ENCODE measurements at regions not wholly inside any gene's neighbourhood (a gene's known extent, or its start where the extent isn't known, plus 50 kb on each side); places are given as distances from the start of the nearest gene placed in this dataset.

GRCh38 chr5:174314261-174314660 is 268.8 kb downstream of the NSG2 start:
- no peaks in the 10 kb centered on the region for H3K36me3 Mint-ChIP-seq (ENCODE audit: low read depth)
- H3K27me3 Mint-ChIP-seq (ENCODE audit: low read depth), result peaks cover 40% of the 10 kb centered on the region
- H3K4me3 Mint-ChIP-seq, result no peak overlapping the region
- H3K27ac Mint-ChIP-seq (ENCODE audit: unreplicated experiment), result no peak overlapping the region
- no peaks in the 10 kb centered on the region for H3K9me3 Mint-ChIP-seq
- DNase-seq (ENCODE audit: low read depth, low spot score), result no peak
- TF ChIP-seq, protein P1, sequence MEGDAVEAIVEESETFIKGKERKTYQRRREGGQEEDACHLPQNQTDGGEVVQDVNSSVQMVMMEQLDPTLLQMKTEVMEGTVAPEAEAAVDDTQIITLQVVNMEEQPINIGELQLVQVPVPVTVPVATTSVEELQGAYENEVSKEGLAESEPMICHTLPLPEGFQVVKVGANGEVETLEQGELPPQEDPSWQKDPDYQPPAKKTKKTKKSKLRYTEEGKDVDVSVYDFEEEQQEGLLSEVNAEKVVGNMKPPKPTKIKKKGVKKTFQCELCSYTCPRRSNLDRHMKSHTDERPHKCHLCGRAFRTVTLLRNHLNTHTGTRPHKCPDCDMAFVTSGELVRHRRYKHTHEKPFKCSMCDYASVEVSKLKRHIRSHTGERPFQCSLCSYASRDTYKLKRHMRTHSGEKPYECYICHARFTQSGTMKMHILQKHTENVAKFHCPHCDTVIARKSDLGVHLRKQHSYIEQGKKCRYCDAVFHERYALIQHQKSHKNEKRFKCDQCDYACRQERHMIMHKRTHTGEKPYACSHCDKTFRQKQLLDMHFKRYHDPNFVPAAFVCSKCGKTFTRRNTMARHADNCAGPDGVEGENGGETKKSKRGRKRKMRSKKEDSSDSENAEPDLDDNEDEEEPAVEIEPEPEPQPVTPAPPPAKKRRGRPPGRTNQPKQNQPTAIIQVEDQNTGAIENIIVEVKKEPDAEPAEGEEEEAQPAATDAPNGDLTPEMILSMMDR (conservative IDR thresholded peaks at IDR 0.05), result no peak
- peaks cover 3% of the 10 kb centered on the region for H3K4me1 Mint-ChIP-seq

DNA sequence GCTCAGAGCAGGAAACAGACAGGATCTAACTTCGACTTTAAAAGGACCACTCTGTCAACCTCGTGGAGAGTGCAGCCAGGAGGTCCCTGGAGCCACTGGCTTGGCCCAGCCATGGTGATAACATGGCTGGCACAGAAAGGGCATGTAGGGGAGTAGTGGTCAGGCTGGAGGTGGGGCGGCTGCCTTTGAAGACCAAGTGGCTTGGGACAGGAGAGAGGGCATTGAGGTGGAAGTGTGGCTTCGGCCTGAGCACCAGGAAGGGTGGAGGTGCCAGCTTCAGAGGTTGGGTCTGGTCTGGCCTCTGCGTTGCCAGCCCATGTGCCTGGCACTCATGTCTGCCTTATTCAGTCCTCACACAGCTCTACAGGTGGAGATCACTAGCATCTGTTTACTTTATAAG is 270.0 kb downstream of the NSG2 start:
- H3K4me1 Mint-ChIP-seq, result peaks cover 3% of the 10 kb centered on the region

DNA sequence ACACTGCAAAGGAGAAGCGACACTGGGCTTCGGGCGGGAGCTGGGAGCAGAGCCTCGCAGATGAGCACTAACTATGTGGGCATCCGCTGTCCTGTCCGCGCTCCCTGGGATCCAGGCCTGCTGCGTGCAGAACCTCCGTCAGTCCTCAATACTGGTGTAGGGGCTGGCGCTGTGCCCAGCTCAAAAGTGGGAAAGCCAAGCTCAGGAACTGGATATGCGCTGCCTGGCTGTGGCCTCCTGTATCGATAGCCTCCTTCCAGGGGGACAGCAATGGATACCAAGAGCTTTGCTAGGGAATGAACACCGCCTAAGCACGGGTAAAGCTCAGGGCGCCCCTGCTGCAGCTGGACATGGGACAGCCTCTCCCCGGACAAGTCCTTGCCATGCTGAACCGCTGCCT is 270.4 kb downstream of the NSG2 start:
- Mint-ChIP-seq H3K4me3 (no peak overlapping the region), H3K27me3 (ENCODE audit: low read depth) (peaks cover 49% of the 10 kb centered on the region), H3K9me3 (no peaks in the 10 kb centered on the region)

More for the DNA sequence above, 270.0 kb downstream of the NSG2 start:
- Mint-ChIP-seq H3K27ac (ENCODE audit: unreplicated experiment) (no peak overlapping the region), H3K27me3 (ENCODE audit: low read depth) (peaks cover 50% of the 10 kb centered on the region), H3K4me3 (no peak overlapping the region), H3K36me3 (ENCODE audit: low read depth) (no peaks in the 10 kb centered on the region), H3K9me3 (no peaks in the 10 kb centered on the region)
- TF ChIP-seq, protein P1 (conservative IDR thresholded peaks at IDR 0.05), result no peak
- DNase-seq (ENCODE audit: low read depth, low spot score), result no peak

GRCh38 chr5:174316326-174316725 is 270.8 kb downstream of the NSG2 start:
- Mint-ChIP-seq H3K4me3 (no peak overlapping the region), H3K27ac (ENCODE audit: unreplicated experiment) (no peak overlapping the region), H3K4me1 (peaks cover 3% of the 10 kb centered on the region), H3K36me3 (ENCODE audit: low read depth) (no peaks in the 10 kb centered on the region), H3K9me3 (no peaks in the 10 kb centered on the region), H3K27me3 (ENCODE audit: low read depth) (peaks cover 50% of the 10 kb centered on the region)
- no peak for DNase-seq (ENCODE audit: low read depth, low spot score)
- TF ChIP-seq, protein P1 (conservative IDR thresholded peaks at IDR 0.05), result no peak

More for the DNA sequence above, 270.4 kb downstream of the NSG2 start:
- Mint-ChIP-seq H3K27ac (ENCODE audit: unreplicated experiment) (no peak overlapping the region), H3K36me3 (ENCODE audit: low read depth) (no peaks in the 10 kb centered on the region), H3K4me1 (peaks cover 3% of the 10 kb centered on the region)
- TF ChIP-seq, protein P1 (conservative IDR thresholded peaks at IDR 0.05), result no peak
- DNase-seq (ENCODE audit: low read depth, low spot score), result no peak

DNA sequence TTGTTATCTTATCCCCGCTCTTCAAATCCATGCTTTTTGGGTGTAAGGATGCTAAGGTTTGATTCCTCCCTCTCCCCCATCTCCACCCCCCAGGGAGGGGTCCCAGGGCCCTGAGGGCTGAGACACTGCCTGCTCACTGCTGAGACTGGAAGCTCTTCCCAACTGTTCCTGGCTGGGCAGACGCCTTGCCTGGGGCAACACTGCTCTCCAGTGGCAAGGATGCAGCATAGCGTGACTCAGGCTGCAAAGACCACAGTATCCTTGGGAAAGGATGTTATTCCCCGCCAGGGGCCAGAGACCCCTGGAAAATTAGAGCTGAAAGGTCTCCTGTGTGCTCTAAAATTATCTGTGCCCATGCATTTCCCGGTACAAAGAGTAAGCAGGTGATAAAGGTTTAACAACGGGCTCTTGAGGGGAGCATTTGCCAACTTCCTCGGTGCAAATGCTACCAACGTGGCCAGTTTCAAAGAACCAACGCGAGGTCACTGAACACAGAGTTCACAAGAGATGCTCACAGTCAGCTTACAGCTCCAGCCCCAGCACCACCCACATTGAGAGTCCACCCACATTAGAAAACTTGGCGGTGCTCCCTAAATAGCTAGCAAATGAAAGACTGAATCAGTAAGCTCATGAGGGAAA is 271.9 kb downstream of the NSG2 start:
- no peak overlapping the region for H3K27ac Mint-ChIP-seq (ENCODE audit: unreplicated experiment)
- peaks cover 3% of the 10 kb centered on the region for H3K4me1 Mint-ChIP-seq
- TF ChIP-seq, protein P1 (conservative IDR thresholded peaks at IDR 0.05), result peak; percentile 88
- H3K9me3 Mint-ChIP-seq, result no peaks in the 10 kb centered on the region
- no peak overlapping the region for H3K4me3 Mint-ChIP-seq
- H3K27me3 Mint-ChIP-seq (ENCODE audit: low read depth), result peaks cover 61% of the 10 kb centered on the region
- DNase-seq (ENCODE audit: low read depth, low spot score), result peak; percentile 63
- H3K36me3 Mint-ChIP-seq (ENCODE audit: low read depth), result no peaks in the 10 kb centered on the region
